ENCODE measurements at regions not wholly inside any gene's neighbourhood (a gene's known extent, or its start where the extent isn't known, plus 50 kb on each side); places are given as distances from the start of the nearest gene placed in this dataset.

DNA sequence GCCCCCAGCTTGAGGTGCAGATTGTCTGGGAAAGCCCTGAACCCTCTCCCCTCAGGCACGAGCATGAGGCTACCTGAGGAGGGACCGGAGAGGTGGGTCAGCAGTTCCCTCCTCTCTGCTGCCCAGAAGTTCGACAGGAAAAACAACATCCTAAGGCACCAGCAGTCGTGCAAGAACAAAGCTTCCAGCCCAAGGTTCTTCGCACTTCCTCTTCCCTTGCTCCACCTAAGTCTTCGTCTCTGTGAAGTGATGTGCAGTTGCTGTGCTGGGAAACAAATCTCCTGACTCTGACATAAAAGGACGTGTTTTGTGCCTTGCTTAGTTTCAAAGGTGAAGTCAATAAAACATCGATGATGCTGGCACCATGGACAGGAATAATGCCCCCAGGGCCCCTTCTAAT is 173.3 kb downstream of the USP12 start:
- TF ChIP-seq FOXM1 (IDR thresholded peaks at IDR 0.05; ENCODE audit: borderline replicate concordance), result no peak
- TF ChIP-seq FOXK2 (IDR thresholded peaks at IDR 0.05), result no peak
- TF ChIP-seq, protein P1, sequence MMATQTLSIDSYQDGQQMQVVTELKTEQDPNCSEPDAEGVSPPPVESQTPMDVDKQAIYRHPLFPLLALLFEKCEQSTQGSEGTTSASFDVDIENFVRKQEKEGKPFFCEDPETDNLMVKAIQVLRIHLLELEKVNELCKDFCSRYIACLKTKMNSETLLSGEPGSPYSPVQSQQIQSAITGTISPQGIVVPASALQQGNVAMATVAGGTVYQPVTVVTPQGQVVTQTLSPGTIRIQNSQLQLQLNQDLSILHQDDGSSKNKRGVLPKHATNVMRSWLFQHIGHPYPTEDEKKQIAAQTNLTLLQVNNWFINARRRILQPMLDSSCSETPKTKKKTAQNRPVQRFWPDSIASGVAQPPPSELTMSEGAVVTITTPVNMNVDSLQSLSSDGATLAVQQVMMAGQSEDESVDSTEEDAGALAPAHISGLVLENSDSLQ (IDR thresholded peaks at IDR 0.05), result no peak
- no peak for TF ChIP-seq FOXA1 (IDR thresholded peaks at IDR 0.05)
- TF ChIP-seq TARDBP (IDR thresholded peaks at IDR 0.05), result no peak
- TF ChIP-seq ARNT (IDR thresholded peaks at IDR 0.05), result no peak
- no peak for TF ChIP-seq ELF4 (IDR thresholded peaks at IDR 0.05)
- no peak for TF ChIP-seq HDGF (IDR thresholded peaks at IDR 0.05; ENCODE audit: borderline replicate concordance)
- TF ChIP-seq BHLHE40 (IDR thresholded peaks at IDR 0.05; ENCODE audit: borderline replicate concordance), result no peak
- no peak for TF ChIP-seq SUZ12 (IDR thresholded peaks at IDR 0.05)
- no peak for TF ChIP-seq SP1 (IDR thresholded peaks at IDR 0.05)
- no peak for TF ChIP-seq NFRKB (IDR thresholded peaks at IDR 0.05)
- TF ChIP-seq CTBP1 (IDR thresholded peaks at IDR 0.05; ENCODE audit: borderline replicate concordance), result no peak
- TF ChIP-seq ZNF384 (IDR thresholded peaks at IDR 0.05), result no peak
